ENCODE measurements at regions not wholly inside any gene's neighbourhood (a gene's known extent, or its start where the extent isn't known, plus 50 kb on each side); places are given as distances from the start of the nearest gene placed in this dataset.
A peak's percentile ranks its signal among the peaks of the same experiment; 100 is the strongest.

GRCh38 chr5:1973391-1974013, 90.8 kb upstream of the IRX4 start:
- Histone ChIP-seq H2AK5ac (ENCODE audit: low read depth, low read length) (no peak overlapping the region), H3K56ac (replicated peaks; ENCODE audit: insufficient read length, low read depth, low read length) (no peak overlapping the region), H3K18ac (ENCODE audit: extremely low read depth, low read length) (peak overlapping the region; percentile 87; the same call in 1 of the 2 replicates), H2AFZ (ENCODE audit: low read length) (peak overlapping the region; percentile 84), H2BK5ac (ENCODE audit: low read depth, low read length) (no peak overlapping the region), H3K79me2 (ENCODE audit: control insufficient read depth in 1 of 2, insufficient read depth in 2 of 2, low read length in 2 of 2) (no peaks in the 10 kb centered on the region), H2BK20ac (ENCODE audit: low read length) (no peak overlapping the region), H3K4ac (replicated peaks; ENCODE audit: insufficient read length, low read depth, low read length) (no peak overlapping the region), H3K9ac (replicated peaks in 1 of 4; ENCODE audit: extremely low read depth in 1 of 4, low read depth in 3 of 4, low read length in 3 of 4) (peak overlapping the region in 1 of 4 experiments; percentile 17; a peak in 1 of 7 replicates), H3K4me3 (ENCODE audit: extremely low read depth in 1 of 4, insufficient read depth in 2 of 4, low read depth in 3 of 4, low read length in 4 of 4) (no peak overlapping the region), H2BK15ac (ENCODE audit: low read length) (no peak overlapping the region), H3K27me3 (replicated peaks in 1 of 4; ENCODE audit: control insufficient read depth in 3 of 4, extremely low read depth in 1 of 4, insufficient read depth in 3 of 4, low read length in 3 of 4) (0 out of 7 replicates have a peak, but pooled peaks cover 0 to 3% (median 0%) of the 10 kb centered on the region in 4 experiments), H3K27ac (ENCODE audit: low read depth, low read length) (no peak overlapping the region), H2BK12ac (ENCODE audit: low read depth, low read length) (peak overlapping the region; percentile 60; the same call in 1 of the 2 replicates), H3K23ac (ENCODE audit: insufficient read length) (no peak overlapping the region), H4K91ac (replicated peaks; ENCODE audit: insufficient read length, low read length) (no peak overlapping the region), H3K9me3 (ENCODE audit: insufficient read depth in 2 of 2, low read depth in 1 of 2, low read length in 1 of 2) (no peaks in the 10 kb centered on the region), H3K4me2 (ENCODE audit: insufficient read depth in 1 of 2, low read depth in 2 of 2, low read length in 2 of 2) (0 out of 4 replicates have a peak overlapping the region, but pooled peaks of 1 of the 2 experiments have one; percentile 14), H4K5ac (ENCODE audit: insufficient read length, low read depth, low read length) (no peak overlapping the region), H4K8ac (ENCODE audit: extremely low read depth, insufficient read depth, low read length) (no peak overlapping the region), H4K20me1 (replicated peaks in 1 of 2; ENCODE audit: control insufficient read depth in 1 of 2, insufficient read depth in 2 of 2, low read length in 2 of 2) (no peaks in the 10 kb centered on the region), H3K14ac (ENCODE audit: insufficient read length) (no peak overlapping the region), H3K79me1 (ENCODE audit: low read depth, low read length) (no peaks in the 10 kb centered on the region), H3K4me1 (replicated peaks in 1 of 4; ENCODE audit: control insufficient read depth in 3 of 4, insufficient read depth in 4 of 4, low read length in 3 of 4) (peaks cover 0 to 4% (median 1%) of the 10 kb centered on the region in 4 experiments; a peak in 1 of 7 replicates), H3K23me2 (ENCODE audit: low read depth, low read length) (no peaks in the 10 kb centered on the region), H3K36me3 (ENCODE audit: control insufficient read depth in 2 of 4, insufficient read depth in 4 of 4, low read length in 3 of 4) (no peaks in the 10 kb centered on the region), H2BK120ac (replicated peaks; ENCODE audit: low read depth, low read length) (no peak overlapping the region)
- TF ChIP-seq SIX5 (IDR thresholded peaks at IDR 0.05; ENCODE audit: low read depth, low read length) (no peak), JUND (IDR thresholded peaks at IDR 0.05; ENCODE audit: low read length) (peak; percentile 52; the same call in 1 of the 2 replicates)
- POLR2A ChIA-PET (ENCODE audit: partially characterized antibody): interaction anchor here (2.0 kb wide), 1 partner anchor 20 kb away, joined by 5 read pairs; no protein-coding TSS in a partner anchor
- 78% methylated on average over 21 of the region's 21 CpGs; no CpG with 5 or more reads in 1 of the 2 experiments for WGBS, 2 experiments (ENCODE audit: extremely low coverage in 1 of 2, insufficient coverage in 1 of 2, insufficient read length in 1 of 2, insufficient replicate concordance in 2 of 2, low coverage in 1 of 2, low lambda C conversion rate in 2 of 2, missing lambda C conversion rate in 1 of 2)
- CTCF ChIA-PET (ENCODE audit: partially characterized antibody): interaction anchor here (1.2 to 1.5 kb wide), 2 partner anchors 43 to 237 kb away, joined by 3 to 5 read pairs; no protein-coding TSS in a partner anchor
- no peak for DNase-seq (ENCODE audit: low read depth in 1 of 2, low spot score in 2 of 2)
- FAIRE-seq: no peak

All from H1 (cell line).